ENCODE measurements at regions not wholly inside any gene's neighbourhood (a gene's known extent, or its start where the extent isn't known, plus 50 kb on each side); places are given as distances from the start of the nearest gene placed in this dataset.

- Histone ChIP-seq H3K79me2 (no peaks in the 10 kb centered on the region), H3K27ac (no peak overlapping the region), H3K36me3 (ENCODE audit: control insufficient read depth, insufficient read depth, low read length) (no peaks in the 10 kb centered on the region), H3K4me1 (no peaks in the 10 kb centered on the region), H3K27me3 (ENCODE audit: control insufficient read depth, insufficient read depth, low read length) (no peaks in the 10 kb centered on the region), H3K4me3 (ENCODE audit: low read depth, low read length) (no peak overlapping the region), H3K4me2 (ENCODE audit: low read length) (no peak overlapping the region), H3K9ac (no peak overlapping the region), H2AFZ (no peak overlapping the region), H3K9me3 (ENCODE audit: control insufficient read depth, low read length) (no peaks in the 10 kb centered on the region)
- TF ChIP-seq, protein P1, sequence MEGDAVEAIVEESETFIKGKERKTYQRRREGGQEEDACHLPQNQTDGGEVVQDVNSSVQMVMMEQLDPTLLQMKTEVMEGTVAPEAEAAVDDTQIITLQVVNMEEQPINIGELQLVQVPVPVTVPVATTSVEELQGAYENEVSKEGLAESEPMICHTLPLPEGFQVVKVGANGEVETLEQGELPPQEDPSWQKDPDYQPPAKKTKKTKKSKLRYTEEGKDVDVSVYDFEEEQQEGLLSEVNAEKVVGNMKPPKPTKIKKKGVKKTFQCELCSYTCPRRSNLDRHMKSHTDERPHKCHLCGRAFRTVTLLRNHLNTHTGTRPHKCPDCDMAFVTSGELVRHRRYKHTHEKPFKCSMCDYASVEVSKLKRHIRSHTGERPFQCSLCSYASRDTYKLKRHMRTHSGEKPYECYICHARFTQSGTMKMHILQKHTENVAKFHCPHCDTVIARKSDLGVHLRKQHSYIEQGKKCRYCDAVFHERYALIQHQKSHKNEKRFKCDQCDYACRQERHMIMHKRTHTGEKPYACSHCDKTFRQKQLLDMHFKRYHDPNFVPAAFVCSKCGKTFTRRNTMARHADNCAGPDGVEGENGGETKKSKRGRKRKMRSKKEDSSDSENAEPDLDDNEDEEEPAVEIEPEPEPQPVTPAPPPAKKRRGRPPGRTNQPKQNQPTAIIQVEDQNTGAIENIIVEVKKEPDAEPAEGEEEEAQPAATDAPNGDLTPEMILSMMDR (IDR thresholded peaks at IDR 0.05) = no peak
These were observed 484.6 kb downstream of the PRELID2 start for GRCh38 chr5:145350513-145350912.

DNA sequence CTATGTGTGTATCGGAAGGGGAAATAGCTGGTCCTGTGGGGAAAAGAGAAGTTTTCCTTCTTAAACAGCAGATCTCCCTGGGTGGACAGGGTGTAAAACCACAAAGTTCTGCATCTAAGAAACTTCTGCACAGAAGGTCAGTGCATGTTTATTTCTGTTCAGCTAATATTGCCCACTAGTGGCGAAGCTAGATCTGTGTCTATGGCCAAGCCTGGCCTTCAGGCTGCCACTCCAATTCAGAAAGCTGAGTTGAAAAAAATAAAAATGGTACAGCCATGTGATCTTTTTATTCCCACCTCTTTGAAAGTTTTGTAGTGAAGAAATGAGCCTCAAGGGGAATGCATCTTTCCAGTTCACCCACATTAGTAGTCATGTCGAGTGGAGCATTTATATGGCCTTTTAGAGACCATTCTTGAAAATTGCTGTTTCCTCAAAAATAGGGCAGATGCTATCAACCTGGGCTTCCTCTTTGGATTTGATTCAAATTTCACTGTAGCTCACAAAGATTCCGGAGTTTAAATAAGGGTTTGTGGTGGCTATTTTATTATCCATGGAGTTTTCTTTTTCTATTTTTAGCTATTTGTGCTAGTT, 488.0 kb downstream of the PRELID2 start:
- Histone ChIP-seq H3K4me2 (ENCODE audit: low read length) (no peak overlapping the region), H3K27me3 (ENCODE audit: control insufficient read depth, insufficient read depth, low read length) (no peaks in the 10 kb centered on the region), H3K79me2 (no peaks in the 10 kb centered on the region), H3K4me1 (no peaks in the 10 kb centered on the region), H3K36me3 (ENCODE audit: control insufficient read depth, insufficient read depth, low read length) (no peaks in the 10 kb centered on the region), H3K27ac (no peak overlapping the region), H3K9me3 (ENCODE audit: control insufficient read depth, low read length) (no peaks in the 10 kb centered on the region), H3K9ac (no peak overlapping the region), H2AFZ (no peak overlapping the region), H3K4me3 (ENCODE audit: low read depth, low read length) (no peak overlapping the region)
- TF ChIP-seq, protein P1 (IDR thresholded peaks at IDR 0.05) = no peak

DNA sequence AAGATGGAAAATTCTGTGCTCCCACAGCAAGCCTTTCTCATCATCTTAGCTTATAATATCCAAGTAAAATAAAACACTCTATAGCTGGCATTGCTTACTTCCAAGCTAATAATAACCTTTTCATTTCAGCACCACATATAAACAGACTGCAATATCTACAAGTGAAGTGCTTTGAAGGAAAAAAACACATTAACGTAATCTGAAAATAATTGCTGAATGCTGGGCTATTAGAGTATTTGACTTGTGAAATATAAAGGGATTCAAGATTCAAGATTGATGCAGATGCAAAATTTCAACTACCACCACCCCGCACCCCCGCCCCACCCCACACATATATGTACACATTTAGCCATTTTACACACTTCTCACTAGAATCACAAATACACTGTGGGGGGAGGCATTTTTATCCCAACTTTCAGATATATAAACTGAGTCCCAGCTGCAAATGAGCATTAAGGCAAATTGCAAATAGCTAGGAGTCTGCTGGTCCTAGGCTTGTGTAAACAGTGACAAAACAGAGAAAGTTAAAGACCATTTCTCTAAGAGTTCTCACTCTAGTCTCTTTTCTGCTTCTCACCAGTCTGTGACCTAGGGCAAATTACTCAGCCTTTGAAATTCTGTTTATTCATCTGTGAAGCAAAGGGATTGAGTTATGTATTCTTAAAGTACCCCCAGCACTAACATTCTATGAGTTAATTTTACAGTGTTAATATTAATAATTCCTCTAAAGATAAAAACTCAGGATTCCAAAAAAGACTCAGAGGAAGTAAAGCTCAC, 489.4 kb downstream of the PRELID2 start:
- Histone ChIP-seq H2AFZ (no peak overlapping the region), H3K27me3 (ENCODE audit: control insufficient read depth, insufficient read depth, low read length) (no peaks in the 10 kb centered on the region), H3K4me3 (ENCODE audit: low read depth, low read length) (no peak overlapping the region), H3K4me1 (no peaks in the 10 kb centered on the region), H3K27ac (no peak overlapping the region), H3K79me2 (no peaks in the 10 kb centered on the region), H3K36me3 (ENCODE audit: control insufficient read depth, insufficient read depth, low read length) (no peaks in the 10 kb centered on the region), H3K9ac (no peak overlapping the region), H3K9me3 (ENCODE audit: control insufficient read depth, low read length) (no peaks in the 10 kb centered on the region), H3K4me2 (ENCODE audit: low read length) (no peak overlapping the region)
- TF ChIP-seq, protein P1 (IDR thresholded peaks at IDR 0.05) = no peak

- H3K79me2 ChIP-seq = no peaks in the 10 kb centered on the region
- H2AFZ ChIP-seq = no peak overlapping the region
- no peak overlapping the region for H3K4me2 ChIP-seq (ENCODE audit: low read length)
These were observed 493.3 kb downstream of the PRELID2 start for GRCh38 chr5:145341842-145342241.

More at GRCh38 chr5:145341842-145342241, 493.3 kb downstream of the PRELID2 start:
- Histone ChIP-seq H3K4me3 (ENCODE audit: low read depth, low read length) (no peak overlapping the region), H3K27me3 (ENCODE audit: control insufficient read depth, insufficient read depth, low read length) (no peaks in the 10 kb centered on the region), H3K4me1 (no peaks in the 10 kb centered on the region), H3K36me3 (ENCODE audit: control insufficient read depth, insufficient read depth, low read length) (no peaks in the 10 kb centered on the region), H3K9me3 (ENCODE audit: control insufficient read depth, low read length) (no peaks in the 10 kb centered on the region), H3K9ac (no peak overlapping the region), H3K27ac (no peak overlapping the region)
- TF ChIP-seq, protein P1 (IDR thresholded peaks at IDR 0.05) = no peak

Data from parathyroid adenoma (tissue), 2 donors.